GM23338 (cell line): ENCODE measurements at regions not wholly inside any gene's neighbourhood (a gene's known extent, or its start where the extent isn't known, plus 50 kb on each side); places are given as distances from the start of the nearest gene placed in this dataset.

Experiments used
- ATAC-seq: fragments of 200-7000 bp; cut with Tn5 transposase; 3 replicates; pipeline ENCODE4 v1.9.1; 2020
- DNase-seq: peaks from one replicate; pipeline ENCODE4 v3.0.0-alpha.2; 2015; ENCODE audit warnings: low spot score
- H2AFZ ChIP-seq: fragments of 200-600 bp; sonication (generic); 2 replicates; pipeline ENCODE4 v1.8.0; 2016; ENCODE audit warnings: antibody characterized with exemption, mild to moderate bottlenecking, moderate library complexity
- H3F3A ChIP-seq: fragments of 200-600 bp; sonication (generic); replicated peaks from 2 replicates; pipeline ENCODE4 v1.8.0; 2017; ENCODE audit warnings: antibody characterized with exemption, mixed run types, low read depth
- H3K27ac ChIP-seq: fragments of 200-600 bp; sonication (generic); 2 replicates; pipeline ENCODE4 v1.6.1; 2016; ENCODE audit warnings: low read depth
- H3K27me3 ChIP-seq: fragments of 200-600 bp; sonication (generic); 2 replicates; pipeline ENCODE4 v1.8.0; 2016; ENCODE audit warnings: mild to moderate bottlenecking, mixed run types, moderate library complexity; ENCODE audit not compliant: insufficient read depth
- H3K36me3 ChIP-seq: fragments of 200-600 bp; sonication (generic); 2 replicates; pipeline ENCODE4 v1.8.0; 2016; ENCODE audit warnings: mild to moderate bottlenecking; ENCODE audit not compliant: insufficient read depth
- H3K4me1 ChIP-seq: fragments of 200-600 bp; sonication (generic); 2 replicates; pipeline ENCODE4 v1.8.0; 2016; ENCODE audit warnings: mild to moderate bottlenecking, moderate library complexity; ENCODE audit not compliant: insufficient read depth
- H3K4me2 ChIP-seq: fragments of 200-600 bp; sonication (generic); 2 replicates; pipeline ENCODE4 v1.7.1; 2017; ENCODE audit warnings: mixed run types
- H3K4me3 ChIP-seq: fragments of 200-600 bp; sonication (generic); 2 replicates; pipeline ENCODE4 v1.6.1; 2016; ENCODE audit warnings: mixed run types
- H3K79me2 ChIP-seq: fragments of 200-600 bp; sonication (generic); replicated peaks from 2 replicates; pipeline ENCODE4 v1.8.0; 2017; ENCODE audit warnings: mild to moderate bottlenecking; ENCODE audit not compliant: insufficient read depth
- H3K9me2 ChIP-seq: fragments of 200-600 bp; sonication (generic); 2 replicates; pipeline ENCODE4 v1.8.0; 2017; ENCODE audit not compliant: insufficient read depth
- H4K20me1 ChIP-seq: fragments of 200-600 bp; sonication (generic); replicated peaks from 2 replicates; pipeline ENCODE4 v1.8.0; 2017; ENCODE audit warnings: mild to moderate bottlenecking; ENCODE audit not compliant: insufficient read depth
- H3K27ac Mint-ChIP-seq: 2 replicates; pipeline ENCODE4 v1.8.0; 2020; ENCODE audit warnings: inconsistent platforms, mild to moderate bottlenecking, moderate library complexity, mixed read lengths
- H3K27me3 Mint-ChIP-seq: 3 replicates; pipeline ENCODE4 v1.8.0; 2022; ENCODE audit warnings: low read depth, mild to moderate bottlenecking, moderate library complexity, mixed read lengths, inconsistent platforms; ENCODE audit not compliant: insufficient read depth, poor library complexity
- H3K36me3 Mint-ChIP-seq: 3 replicates; pipeline ENCODE4 v1.8.0; 2021; ENCODE audit warnings: low read depth, mild to moderate bottlenecking, inconsistent platforms, moderate library complexity, mixed read lengths
- H3K4me1 Mint-ChIP-seq: 3 replicates; pipeline ENCODE4 v1.8.0; 2020; ENCODE audit warnings: mild to moderate bottlenecking, inconsistent platforms, mixed read lengths
- H3K4me3 Mint-ChIP-seq: 3 replicates; pipeline ENCODE4 v1.8.0; 2021; ENCODE audit warnings: moderate library complexity, mild to moderate bottlenecking, inconsistent platforms, mixed read lengths
- H3K9me3 Mint-ChIP-seq: 3 replicates; pipeline ENCODE4 v1.8.0; 2020; ENCODE audit warnings: moderate library complexity, mild to moderate bottlenecking, inconsistent platforms, mixed read lengths
- CREB1 ChIP-seq: fragments of 250-450 bp; sonication (Bioruptor Pico); IDR thresholded peaks from 2 replicates; pipeline ENCODE4 v1.5.0; 2020; ENCODE audit warnings: low read depth, mild to moderate bottlenecking, moderate library complexity
- CTCF ChIP-seq, 2 experiments: fragments of 200-600 bp in 1 of 2; sonication (generic) in 1 of 2; conservative IDR thresholded peaks; 2 replicates each; pipeline versions ENCODE4 v1.5.1 to v1.6.1; 2016 to 2017; ENCODE audit warnings: antibody characterized with exemption in 2 of 2, low read depth in 2 of 2, mild to moderate bottlenecking in 2 of 2, moderate library complexity in 1 of 2
- EZH2phosphoT487 ChIP-seq: fragments of 200-600 bp; sonication (generic); IDR thresholded peaks from one replicate; pipeline ENCODE4 v1.8.1; 2018; ENCODE audit warnings: antibody characterized with exemption; ENCODE audit not compliant: unreplicated experiment
- JUNB ChIP-seq: IDR thresholded peaks from one replicate; pipeline ENCODE4 v1.6.1; 2016; ENCODE audit warnings: antibody characterized with exemption; ENCODE audit not compliant: unreplicated experiment
- NANOG ChIP-seq: IDR thresholded peaks from 2 replicates; pipeline ENCODE4 v1.6.1; 2016; ENCODE audit warnings: antibody characterized with exemption, borderline replicate concordance
- POLR2AphosphoS5 ChIP-seq: IDR thresholded peaks from 2 replicates; pipeline ENCODE4 v1.6.1; 2016; ENCODE audit warnings: antibody characterized with exemption, low read depth
- REST ChIP-seq: IDR thresholded peaks from one replicate; pipeline ENCODE4 v1.6.1; 2018; ENCODE audit warnings: antibody characterized with exemption; ENCODE audit not compliant: unreplicated experiment
- ZNF114 ChIP-seq: fragments of 250-450 bp; sonication (Bioruptor Pico); IDR thresholded peaks from 2 replicates; pipeline ENCODE4 v1.5.0; 2020; ENCODE audit warnings: mild to moderate bottlenecking, moderate library complexity
- ZNF462 ChIP-seq: fragments of 250-450 bp; sonication (Bioruptor Pico); IDR thresholded peaks from 2 replicates; pipeline ENCODE4 v1.5.0; 2020; ENCODE audit warnings: mild to moderate bottlenecking, moderate library complexity

GRCh38 chr7:130901209-130901783 is 167.3 kb upstream of the KLF14 start (continued):
- TF ChIP-seq ZNF462 (CRISPR knock-in tag), result no peak
- TF ChIP-seq CREB1 (CRISPR knock-in tag), result no peak

- H3K4me3 Mint-ChIP-seq, result no peak overlapping the region
- ATAC-seq, result no peak
- Histone ChIP-seq H3K27ac (no peak overlapping the region), H3K4me2 (no peak overlapping the region), H3F3A (no peaks in the 10 kb centered on the region), H4K20me1 (no peaks in the 10 kb centered on the region), H3K4me1 (peaks cover 34% of the 10 kb centered on the region), H3K9me2 (no peaks in the 10 kb centered on the region), H3K4me3 (no peak overlapping the region), H2AFZ (no peak overlapping the region), H3K27me3 (no peaks in the 10 kb centered on the region), H3K36me3 (no peaks in the 10 kb centered on the region; the same call in 1 of the 2 replicates), H3K79me2 (no peaks in the 10 kb centered on the region; the same call in 1 of the 2 replicates)
- no peaks in the 10 kb centered on the region; the same call in 2 of the 3 replicates for H3K36me3 Mint-ChIP-seq
- TF ChIP-seq REST (no peak), CTCF (conservative IDR thresholded peaks at IDR 0.05; ENCODE audit: low read depth in 2 of 2) (no peak), POLR2AphosphoS5 (no peak), JUNB (no peak), NANOG (no peak), ZNF114 (CRISPR knock-in tag) (no peak), EZH2phosphoT487 (no peak)
- H3K27ac Mint-ChIP-seq, result no peak overlapping the region
- peaks cover 47% of the 10 kb centered on the region for H3K4me1 Mint-ChIP-seq
- DNase-seq, result no peak
- H3K9me3 Mint-ChIP-seq, result peaks cover 2% of the 10 kb centered on the region; the same call in 1 of the 3 replicates
- H3K27me3 Mint-ChIP-seq, result peaks cover 10% of the 10 kb centered on the region
Measured at GRCh38 chr7:130902755-130903357, 168.8 kb upstream of the KLF14 start.
